ENCODE measurements at regions not wholly inside any gene's neighbourhood (a gene's known extent, or its start where the extent isn't known, plus 50 kb on each side); places are given as distances from the start of the nearest gene placed in this dataset.
"Not testable (repeated sequence)": the region's sequence is repeated elsewhere in the genome, so short reads cannot be mapped to it uniquely, and the experiment has no call there.

DNA sequence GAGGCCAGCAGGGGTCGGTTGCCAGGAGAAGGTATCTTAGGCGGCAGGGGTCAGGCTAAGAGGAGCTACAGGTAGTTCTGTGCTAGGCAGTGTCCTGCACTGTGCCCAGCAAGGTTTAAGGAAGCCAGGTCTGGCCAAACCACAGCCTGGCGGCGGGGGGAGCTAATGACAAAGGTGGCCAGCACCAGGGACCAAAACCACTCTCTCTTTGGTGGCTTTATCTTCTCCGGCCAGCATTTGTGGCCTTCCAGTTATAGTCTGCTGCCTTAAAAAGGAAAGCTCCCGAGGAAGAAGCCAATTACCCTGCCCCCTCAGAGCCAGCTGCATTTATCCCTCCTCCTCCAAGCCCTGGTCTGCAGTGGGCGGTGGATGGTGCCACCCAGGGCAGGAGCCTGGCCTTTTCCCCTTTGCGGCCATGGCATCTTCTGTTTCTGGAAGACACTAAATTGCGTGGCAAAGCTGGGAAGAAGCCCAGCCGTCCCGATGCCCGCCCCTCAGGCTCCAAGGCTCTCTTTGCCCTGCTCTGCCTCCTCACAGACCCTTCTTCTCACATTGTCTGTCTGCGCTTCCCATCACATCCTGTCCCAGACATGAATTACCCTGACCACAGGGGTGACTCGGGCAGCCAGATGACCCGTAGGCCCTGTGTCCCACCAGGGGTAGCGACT is 94.6 kb downstream of the EN1 start:
- no peak for TF ChIP-seq POLR2A (IDR thresholded peaks at IDR 0.05)
- TF ChIP-seq, protein P1, sequence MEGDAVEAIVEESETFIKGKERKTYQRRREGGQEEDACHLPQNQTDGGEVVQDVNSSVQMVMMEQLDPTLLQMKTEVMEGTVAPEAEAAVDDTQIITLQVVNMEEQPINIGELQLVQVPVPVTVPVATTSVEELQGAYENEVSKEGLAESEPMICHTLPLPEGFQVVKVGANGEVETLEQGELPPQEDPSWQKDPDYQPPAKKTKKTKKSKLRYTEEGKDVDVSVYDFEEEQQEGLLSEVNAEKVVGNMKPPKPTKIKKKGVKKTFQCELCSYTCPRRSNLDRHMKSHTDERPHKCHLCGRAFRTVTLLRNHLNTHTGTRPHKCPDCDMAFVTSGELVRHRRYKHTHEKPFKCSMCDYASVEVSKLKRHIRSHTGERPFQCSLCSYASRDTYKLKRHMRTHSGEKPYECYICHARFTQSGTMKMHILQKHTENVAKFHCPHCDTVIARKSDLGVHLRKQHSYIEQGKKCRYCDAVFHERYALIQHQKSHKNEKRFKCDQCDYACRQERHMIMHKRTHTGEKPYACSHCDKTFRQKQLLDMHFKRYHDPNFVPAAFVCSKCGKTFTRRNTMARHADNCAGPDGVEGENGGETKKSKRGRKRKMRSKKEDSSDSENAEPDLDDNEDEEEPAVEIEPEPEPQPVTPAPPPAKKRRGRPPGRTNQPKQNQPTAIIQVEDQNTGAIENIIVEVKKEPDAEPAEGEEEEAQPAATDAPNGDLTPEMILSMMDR (IDR thresholded peaks at IDR 0.05): no peak
- Histone ChIP-seq H3K36me3 (no peaks in the 10 kb centered on the region), H3K27me3 (peaks cover 0 to 16% (median 0%) of the 10 kb centered on the region in 4 donors), H3K4me3 (no peak overlapping the region), H3K4me1 (no peaks in the 10 kb centered on the region), H3K9me3 (no peaks in the 10 kb centered on the region), H3K27ac (no peak overlapping the region)
- intact Hi-C loops (cut with DNase I): no loop called here
- DNase-seq: no peak
- 69 to 76% methylated on average over 10 to 12 of the region's 16 CpGs for WGBS, 2 donors

- Histone ChIP-seq H3K27ac (no peak overlapping the region), H3K4me3 (no peak overlapping the region), H3K36me3 (no peaks in the 10 kb centered on the region), H3K27me3 (peaks cover 0 to 10% (median 0%) of the 10 kb centered on the region in 4 donors), H3K4me1 (no peaks in the 10 kb centered on the region), H3K9me3 (no peaks in the 10 kb centered on the region)
- no peak for DNase-seq
- 62 to 80% methylated on average over 2 to 3 of the region's 3 CpGs for whole genome bisulfite sequencing, 2 donors
- intact Hi-C loops (cut with DNase I): no loop called here
- TF ChIP-seq POLR2A (IDR thresholded peaks at IDR 0.05): no peak
- TF ChIP-seq, protein P1 (IDR thresholded peaks at IDR 0.05): no peak
Measured at GRCh38 chr2:118750959-118751565, 96.4 kb downstream of the EN1 start.

- no peak for DNase-seq
- Histone ChIP-seq H3K27ac (no peak overlapping the region), H3K4me3 (no peak overlapping the region), H3K36me3 (no peaks in the 10 kb centered on the region), H3K27me3 (peaks cover 0 to 8% (median 0%) of the 10 kb centered on the region in 4 donors), H3K9me3 (peaks cover 0 to 11% (median 10%) of the 10 kb centered on the region in 3 donors), H3K4me1 (no peaks in the 10 kb centered on the region)
- TF ChIP-seq, protein P1 (IDR thresholded peaks at IDR 0.05): no peak
- no peak for TF ChIP-seq POLR2A (IDR thresholded peaks at IDR 0.05)
- intact Hi-C loops (cut with DNase I): no loop called here
- WGBS, 2 donors: 78 to 80% methylated on average over 3 of the region's 3 CpGs
Measured at GRCh38 chr2:118748245-118748885, 99.1 kb downstream of the EN1 start.

DNA sequence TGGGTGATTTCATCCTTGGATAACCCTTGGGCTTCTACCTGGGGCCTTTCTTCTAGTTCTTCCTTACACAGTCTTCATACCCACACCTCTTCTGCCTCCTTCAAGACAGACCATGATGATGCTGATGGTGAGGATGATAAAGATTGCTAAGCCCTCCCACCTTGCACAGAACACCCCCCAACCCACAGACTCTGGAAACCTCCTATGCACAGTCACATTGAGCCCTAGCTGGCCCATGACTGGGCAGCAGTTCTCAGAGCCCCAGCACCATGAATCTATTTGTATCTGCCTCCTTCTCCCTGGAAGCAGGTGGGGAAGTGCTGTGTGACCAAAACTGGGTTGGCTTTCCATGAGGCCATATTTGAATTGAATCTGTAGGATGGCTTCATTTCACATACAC is 99.8 kb downstream of the EN1 start:
- no peak overlapping the region for H3K4me3 ChIP-seq
- no peaks in the 10 kb centered on the region for H3K36me3 ChIP-seq
- H3K9me3 ChIP-seq: peaks cover 0 to 11% (median 10%) of the 10 kb centered on the region in 3 donors
- no peak for TF ChIP-seq POLR2A (IDR thresholded peaks at IDR 0.05)
- TF ChIP-seq, protein P1 (IDR thresholded peaks at IDR 0.05): no peak
- intact Hi-C loops (cut with DNase I): no loop called here
- no peak overlapping the region for H3K27ac ChIP-seq
- H3K4me1 ChIP-seq: no peaks in the 10 kb centered on the region
- no peak for DNase-seq
- H3K27me3 ChIP-seq: peaks cover 0 to 1% (median 0%) of the 10 kb centered on the region in 4 donors

DNA sequence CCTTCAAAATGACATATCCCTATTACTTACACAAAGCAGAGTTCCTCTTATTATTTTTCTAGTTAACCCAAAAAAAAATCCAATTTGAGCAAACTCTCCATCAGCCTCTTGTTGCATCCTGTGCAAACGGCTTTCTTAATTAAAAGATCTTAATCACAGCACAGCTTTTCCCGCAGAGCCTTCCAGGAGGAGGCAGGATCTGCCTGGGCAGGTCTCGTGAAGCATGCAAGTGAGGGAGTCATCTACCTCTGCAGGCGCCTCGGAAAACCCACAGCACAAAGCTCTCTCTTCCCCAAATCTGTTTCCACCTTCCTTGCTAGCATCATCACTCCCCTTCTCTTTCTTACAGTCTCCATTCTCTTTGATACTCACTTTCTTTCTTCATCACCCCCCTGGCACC is 100.4 kb downstream of the EN1 start:
- DNase-seq: no peak
- 33 to 48% methylated on average over 5 of the region's 5 CpGs for WGBS, 2 donors
- intact Hi-C loops (cut with DNase I): no loop called here

GRCh38 chr2:118744682-118745181 is 102.7 kb downstream of the EN1 start:
- H3K4me1 ChIP-seq; H3K36me3 ChIP-seq; intact Hi-C loops (cut with DNase I); H3K27ac ChIP-seq; H3K4me3 ChIP-seq; H3K27me3 ChIP-seq; DNase-seq: not testable (repeated sequence)
- H3K9me3 ChIP-seq: peaks cover 0 to 11% (median 10%) of the 10 kb centered on the region in 3 donors
- WGBS, 2 donors: 62 to 75% methylated on average over 2 to 3 of the region's 3 CpGs

More for the DNA sequence above, 100.4 kb downstream of the EN1 start:
- Histone ChIP-seq H3K4me3 (no peak overlapping the region), H3K9me3 (peaks cover 0 to 11% (median 10%) of the 10 kb centered on the region in 3 donors), H3K36me3 (no peaks in the 10 kb centered on the region), H3K27me3 (no peaks in the 10 kb centered on the region), H3K27ac (no peak overlapping the region), H3K4me1 (no peaks in the 10 kb centered on the region)
- no peak for TF ChIP-seq POLR2A (IDR thresholded peaks at IDR 0.05)
- TF ChIP-seq, protein P1 (IDR thresholded peaks at IDR 0.05): no peak

All from esophagus squamous epithelium (tissue), 5 donors.